OCI-M2 (cell line): ENCODE measurements at regions not wholly inside any gene's neighbourhood (a gene's known extent, or its start where the extent isn't known, plus 50 kb on each side); places are given as distances from the start of the nearest gene placed in this dataset.
"Not testable (repeated sequence)": the region's sequence is repeated elsewhere in the genome, so short reads cannot be mapped to it uniquely, and the experiment has no call there.

Source experiments
- DNase-seq: peaks from one replicate; lab custom pipeline; 2025; ENCODE audit not compliant: unreplicated experiment; lab: John Stamatoyannopoulos, UW

DNA sequence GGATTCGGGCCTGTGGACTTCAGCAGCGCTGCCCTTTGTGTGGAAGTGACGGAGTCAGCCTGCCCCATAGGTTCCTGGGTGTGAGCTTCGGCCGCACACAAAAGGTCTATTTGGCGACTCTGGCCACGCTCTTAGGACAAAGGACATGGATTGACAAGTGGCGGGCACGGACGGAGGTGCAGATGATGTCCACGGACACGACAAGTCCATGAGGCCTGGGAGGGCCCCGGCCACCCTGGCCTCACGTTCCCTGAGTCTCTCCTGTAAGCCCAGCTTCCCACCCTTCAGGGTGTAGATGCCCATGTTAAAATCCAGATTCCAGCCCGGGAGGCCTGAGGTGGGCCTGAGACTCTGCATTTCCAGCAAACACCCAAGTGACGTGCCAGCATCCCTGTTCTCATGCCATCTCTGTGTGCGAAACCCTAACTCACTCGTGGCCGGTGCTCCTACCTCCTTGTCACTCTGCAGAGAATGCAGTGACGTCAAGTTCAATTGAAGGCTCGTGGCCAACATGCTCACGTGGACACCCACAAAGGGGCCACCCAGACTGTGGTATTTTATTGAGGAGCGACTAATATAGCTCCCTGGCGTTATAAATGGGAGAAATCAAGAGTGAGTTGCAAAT lies 111.7 kb downstream of the RTP5 start:
- no peak for DNase-seq

DNA sequence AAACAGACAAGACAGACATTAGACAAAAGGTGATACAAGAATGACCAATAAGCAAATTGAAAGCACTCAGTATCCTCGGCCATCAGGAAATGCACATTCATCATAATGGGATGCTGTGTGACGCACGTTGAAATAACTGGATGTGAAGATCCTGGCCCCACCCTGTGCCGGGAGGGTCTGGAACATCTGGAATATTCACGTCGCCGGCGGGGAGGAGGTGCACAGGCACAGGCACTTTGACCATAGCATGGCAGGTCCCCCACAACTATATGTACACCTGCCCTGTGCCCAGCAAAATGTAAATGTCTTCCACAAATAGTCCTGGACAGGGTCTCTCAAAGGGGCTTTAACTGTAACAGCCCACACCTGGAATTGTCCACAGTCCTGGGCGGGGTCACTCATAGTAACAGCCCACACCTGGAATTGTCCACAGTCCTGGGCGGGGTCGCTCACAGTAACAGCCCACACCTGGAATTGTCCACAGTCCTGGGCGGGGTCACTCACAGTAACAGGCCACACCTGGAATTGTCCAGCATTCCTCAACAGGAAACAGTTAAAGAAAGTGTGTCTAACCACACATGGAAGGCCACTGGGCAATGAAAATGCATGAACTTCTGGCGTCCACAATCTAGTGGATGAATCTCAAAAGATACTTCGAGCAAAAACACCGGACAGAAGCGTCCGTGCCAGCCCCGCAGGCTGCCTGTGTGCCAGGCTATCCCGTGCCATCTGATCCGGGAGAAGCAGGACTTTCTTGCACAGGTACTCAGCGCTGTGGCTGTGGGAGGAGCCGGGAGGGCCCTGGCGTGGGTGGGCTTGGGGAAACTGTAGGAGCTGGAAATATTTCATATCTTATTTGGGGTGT lies 113.4 kb downstream of the RTP5 start:
- DNase-seq: no peak

GRCh38 chr2:241983571-241984270 lies 114.2 kb downstream of the RTP5 start:
- no peak for DNase-seq

GRCh38 chr2:241984271-241984655 lies 114.7 kb downstream of the RTP5 start:
- DNase-seq: no peak

- DNase-seq: no peak
These were observed 115.1 kb downstream of the RTP5 start for GRCh38 chr2:241984658-241985057.

- not testable (repeated sequence) for DNase-seq
These were observed 115.8 kb downstream of the RTP5 start for GRCh38 chr2:241985161-241985985.

GRCh38 chr2:241985986-241986329 lies 116.4 kb downstream of the RTP5 start:
- no peak for DNase-seq

GRCh38 chr2:241986836-241987641 lies 117.5 kb downstream of the RTP5 start:
- no peak for DNase-seq

DNA sequence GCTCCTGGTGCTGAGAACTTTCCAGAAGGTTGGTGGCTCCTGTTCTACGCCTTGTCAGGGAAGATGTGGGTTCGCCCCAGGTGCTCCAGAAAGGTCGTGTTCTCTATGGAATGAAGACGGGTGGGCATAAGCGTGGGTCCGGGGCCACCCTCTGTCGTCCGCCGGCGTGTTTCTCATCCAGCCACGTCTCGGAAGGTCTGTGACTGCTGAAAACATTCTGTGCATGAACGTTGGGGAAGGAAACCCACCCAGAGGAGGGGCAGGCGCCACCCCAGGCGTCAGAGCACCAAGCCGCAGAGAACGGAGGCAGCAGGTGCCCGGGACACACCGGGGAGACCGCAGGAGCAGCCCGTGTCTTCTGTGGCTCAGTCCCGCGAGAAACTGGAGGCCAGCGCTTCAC lies 118.2 kb downstream of the RTP5 start:
- no peak for DNase-seq

- no peak for DNase-seq
These were observed 118.6 kb downstream of the RTP5 start for GRCh38 chr2:241988146-241988545.

DNA sequence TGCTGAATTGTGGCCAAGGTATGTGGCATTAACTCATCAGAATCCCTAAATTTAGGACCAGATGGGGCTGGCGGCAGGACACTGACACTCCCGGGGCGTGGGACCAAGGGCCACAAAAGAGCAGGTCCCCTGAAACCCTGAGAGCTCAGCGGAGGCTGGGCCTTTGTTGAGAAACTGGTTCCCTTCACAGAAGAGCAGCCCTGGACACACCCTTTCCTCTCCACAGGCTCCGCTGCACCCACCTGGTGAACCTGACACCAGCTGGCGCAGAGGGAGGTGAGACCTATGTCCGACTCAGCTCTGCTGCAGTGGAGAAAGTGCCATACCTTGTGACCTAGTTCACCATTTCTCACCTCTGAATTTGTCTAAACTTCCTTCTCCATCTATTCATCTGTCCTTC lies 119.5 kb downstream of the RTP5 start:
- DNase-seq: no peak

DNA sequence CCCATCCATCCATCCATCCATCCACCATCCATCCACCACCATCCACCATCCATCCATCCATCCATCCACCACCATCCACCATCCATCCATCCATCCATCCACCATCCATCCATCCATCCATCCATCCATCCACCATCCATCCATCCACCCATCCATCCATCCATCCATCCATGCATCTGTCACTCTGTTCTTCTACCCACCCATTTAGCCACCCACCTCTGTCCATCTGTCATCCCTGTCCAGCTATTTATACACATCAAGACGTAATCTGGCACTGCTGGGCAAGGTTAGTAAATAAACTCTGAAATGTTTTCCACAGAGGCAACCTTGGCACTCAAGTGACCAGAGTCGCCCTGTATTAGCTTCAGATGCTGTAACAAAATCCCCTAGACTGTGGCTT lies 120.9 kb downstream of the RTP5 start:
- DNase-seq: no peak

GRCh38 chr2:241991299-241991698 lies 121.8 kb downstream of the RTP5 start:
- no peak for DNase-seq

DNA sequence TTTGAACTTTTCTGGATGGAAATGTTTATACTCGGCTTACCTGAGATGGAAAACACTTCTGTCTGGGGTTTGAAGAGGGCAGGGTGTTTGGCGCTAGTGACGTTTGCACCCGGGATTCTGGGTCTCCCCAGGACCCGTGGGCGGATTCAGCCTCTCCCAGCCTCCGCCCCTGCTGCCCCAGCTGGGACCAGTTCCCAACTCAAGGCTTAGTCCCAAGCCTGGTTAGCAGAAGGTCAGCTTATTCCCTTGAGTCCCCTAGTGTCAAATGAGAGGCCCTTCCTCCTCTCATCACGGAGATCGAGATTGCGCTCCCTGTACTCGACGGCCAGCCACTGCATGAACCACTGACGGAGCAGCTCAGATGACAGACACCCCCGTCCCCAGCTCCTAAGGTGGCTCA lies 123.2 kb downstream of the RTP5 start:
- no peak for DNase-seq

DNA sequence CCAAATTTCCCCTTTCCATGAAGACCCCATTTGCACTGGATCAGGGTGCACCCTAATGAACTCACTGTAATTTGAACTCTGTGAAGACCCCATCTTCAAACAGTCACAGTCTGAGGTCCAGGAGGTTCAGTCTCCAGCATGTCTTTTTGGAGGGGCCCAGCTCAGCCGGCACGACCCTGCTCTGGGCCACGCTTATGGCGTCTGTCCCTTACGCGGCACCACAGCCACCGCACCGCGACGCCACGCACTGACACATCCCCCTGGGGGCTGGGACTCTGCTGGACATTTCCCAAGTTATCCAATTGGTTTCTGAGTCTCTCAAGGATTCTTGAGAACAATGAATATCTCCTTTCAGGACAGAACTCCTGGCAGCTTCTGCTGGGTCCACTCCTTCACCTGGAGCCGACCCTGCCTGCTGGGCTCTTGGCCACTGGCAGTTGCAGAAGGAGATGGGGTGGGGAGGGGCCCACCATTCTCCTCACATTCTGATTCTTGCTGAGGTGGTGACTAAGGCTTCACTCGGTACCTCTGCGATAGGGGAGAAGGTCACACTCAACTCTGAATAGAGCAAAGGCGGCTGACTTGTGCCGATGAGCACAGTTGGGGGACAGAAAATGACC lies 124.0 kb downstream of the RTP5 start:
- no peak for DNase-seq

GRCh38 chr2:241994086-241994485 lies 124.6 kb downstream of the RTP5 start:
- DNase-seq: no peak

- no peak for DNase-seq
These were observed 125.2 kb downstream of the RTP5 start for GRCh38 chr2:241994556-241995213.

DNA sequence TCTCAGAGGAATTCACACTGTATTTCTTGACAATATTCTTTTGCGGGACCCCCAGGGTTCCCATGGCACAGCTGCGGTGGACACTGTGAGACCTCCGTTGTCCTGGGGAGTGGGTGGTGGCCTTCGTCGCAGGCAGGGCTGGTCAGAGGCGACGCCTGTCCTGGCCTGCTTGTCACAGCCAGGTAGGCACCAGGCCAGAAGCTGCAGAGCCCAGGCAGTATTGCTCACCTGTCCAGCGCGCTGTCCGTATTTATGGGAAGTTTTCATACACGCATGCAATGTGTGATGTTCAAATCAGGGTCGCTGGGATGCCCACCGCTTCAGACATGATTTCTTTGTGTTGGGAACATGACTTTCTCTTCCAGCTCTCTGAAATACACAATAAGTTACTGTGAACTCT lies 126.6 kb downstream of the RTP5 start:
- DNase-seq: no peak

DNA sequence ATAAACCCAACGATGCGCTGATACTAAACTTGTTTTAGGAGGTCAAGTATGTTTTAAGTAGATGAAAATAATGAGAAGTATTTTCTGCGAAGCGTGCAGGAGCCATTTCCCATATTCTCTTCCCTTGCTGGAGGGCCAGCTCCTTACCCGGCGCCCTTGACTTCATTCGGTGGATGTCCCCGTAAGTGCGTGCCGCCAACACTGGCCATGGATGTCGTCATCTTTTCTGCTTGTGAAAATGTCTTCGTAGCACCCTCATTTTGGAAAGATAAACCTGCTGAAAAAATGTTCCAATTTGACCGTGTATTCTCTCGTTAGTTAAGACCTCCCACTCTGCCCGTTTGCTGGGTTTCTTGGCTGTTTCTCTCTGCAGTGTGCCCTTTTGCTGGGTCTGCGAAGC lies 127.5 kb downstream of the RTP5 start:
- no peak for DNase-seq

DNA sequence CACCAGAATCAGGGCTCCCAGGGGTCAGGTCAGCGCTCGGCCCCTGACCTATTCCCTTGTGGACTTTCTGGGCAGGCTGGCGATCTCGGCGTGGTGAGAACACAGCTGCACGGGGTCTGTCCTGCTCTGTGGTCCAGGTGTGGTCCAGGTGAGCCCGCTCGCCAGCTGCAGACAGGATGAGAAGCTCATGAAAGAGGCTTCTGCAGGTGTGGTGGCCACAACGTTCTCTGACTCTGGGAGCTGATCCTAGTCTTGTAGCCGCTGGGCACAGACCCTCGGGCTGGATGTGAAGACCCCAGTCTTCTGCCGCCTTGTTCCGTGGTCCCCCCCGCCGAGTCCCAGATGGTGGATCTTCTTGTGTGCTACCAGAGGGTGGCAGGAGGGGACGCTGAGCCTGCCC lies 129.7 kb downstream of the RTP5 start:
- no peak for DNase-seq
